Body of pancreas (tissue), 4 donors: ENCODE measurements at regions not wholly inside any gene's neighbourhood (a gene's known extent, or its start where the extent isn't known, plus 50 kb on each side); places are given as distances from the start of the nearest gene placed in this dataset.

ENCODE experiments used
- ATAC-seq: fragments of 150-250 bp; one replicate; pipeline ENCODE4 v1.9.1; 2016
- DNase-seq, 4 donors: peaks; one replicate each; pipeline ENCODE4 v3.0.0-alpha.2; 2019
- H3K27ac ChIP-seq, 4 donors: fragments of 200-600 bp; sonication (generic); 1 replicate in 3 of 4; 2 replicates in 1 of 4; pipeline versions ENCODE4 v1.5.1 to v1.6.1; 2016 to 2019; ENCODE audit warnings: mild to moderate bottlenecking in 1 of 4, mixed read lengths in 1 of 4, moderate library complexity in 1 of 4
- H3K27me3 ChIP-seq, 2 donors: fragments of 200-600 bp; sonication (generic); one replicate each; pipeline ENCODE4 v1.6.0; 2016; ENCODE audit warnings: mild to moderate bottlenecking in 1 of 2
- H3K36me3 ChIP-seq, 2 donors: fragments of 200-600 bp; sonication (generic); replicated peaks in 1 of 2; 2 replicates each; pipeline ENCODE4 v1.5.1; 2016; ENCODE audit warnings: low read depth in 2 of 2; ENCODE audit not compliant: insufficient read depth in 1 of 2
- H3K4me1 ChIP-seq: fragments of 200-600 bp; sonication (generic); one replicate; pipeline ENCODE4 v1.6.0; 2016
- H3K4me3 ChIP-seq, 2 donors: fragments of 200-600 bp; sonication (generic); 1 replicate in 1 of 2; 2 replicates in 1 of 2; pipeline ENCODE4 v1.5.1; 2016 to 2019
- H3K9me3 ChIP-seq, 3 donors: fragments of 200-600 bp; sonication (generic); 1 replicate in 2 of 3; 2 replicates in 1 of 3; pipeline ENCODE4 v1.5.1; 2016
- CTCF ChIP-seq, 7 experiments: fragments of 450-650 bp in 4 of 7; fragments of 200-600 bp in 3 of 7; sonication (generic) in 3 of 7; IDR thresholded peaks; one replicate each; pipeline ENCODE4 v1.5.1; 2016 to 2019; ENCODE audit warnings: antibody characterized with exemption in 7 of 7
- POLR2A ChIP-seq, 3 donors: fragments of 450-650 bp; IDR thresholded peaks; one replicate each; pipeline ENCODE4 v1.6.1; 2016; ENCODE audit warnings: antibody characterized with exemption in 3 of 3, mild to moderate bottlenecking in 2 of 3
- WGBS, 2 donors: methylation state at CpG; one replicate each; pipeline ENCODE4 v1.1.5; 2017; 5-methylcytosine and 5-hydroxymethylcytosine counted together
- intact Hi-C: fragments of 100-400 bp; cut with DNase I; formaldehyde crosslinking; loops from one replicate; pipeline ENCODE4 v1.15.1; 2023

GRCh38 chr13:72390909-72391308 lies 336.5 kb downstream of the MZT1 start:
- no peak for TF ChIP-seq POLR2A (IDR thresholded peaks at IDR 0.05)
- no peak for TF ChIP-seq CTCF (IDR thresholded peaks at IDR 0.05)
- Histone ChIP-seq H3K27ac (no peak overlapping the region), H3K4me3 (no peak overlapping the region), H3K27me3 (no peaks in the 10 kb centered on the region), H3K36me3 (no peaks in the 10 kb centered on the region), H3K9me3 (no peaks in the 10 kb centered on the region), H3K4me1 (no peaks in the 10 kb centered on the region)
- DNase-seq (no peak), ATAC-seq (peak; percentile 81)
- 51 to 72% methylated on average over 4 of the region's 4 CpGs for WGBS, 2 donors
- intact Hi-C loops: no loop called here

DNA sequence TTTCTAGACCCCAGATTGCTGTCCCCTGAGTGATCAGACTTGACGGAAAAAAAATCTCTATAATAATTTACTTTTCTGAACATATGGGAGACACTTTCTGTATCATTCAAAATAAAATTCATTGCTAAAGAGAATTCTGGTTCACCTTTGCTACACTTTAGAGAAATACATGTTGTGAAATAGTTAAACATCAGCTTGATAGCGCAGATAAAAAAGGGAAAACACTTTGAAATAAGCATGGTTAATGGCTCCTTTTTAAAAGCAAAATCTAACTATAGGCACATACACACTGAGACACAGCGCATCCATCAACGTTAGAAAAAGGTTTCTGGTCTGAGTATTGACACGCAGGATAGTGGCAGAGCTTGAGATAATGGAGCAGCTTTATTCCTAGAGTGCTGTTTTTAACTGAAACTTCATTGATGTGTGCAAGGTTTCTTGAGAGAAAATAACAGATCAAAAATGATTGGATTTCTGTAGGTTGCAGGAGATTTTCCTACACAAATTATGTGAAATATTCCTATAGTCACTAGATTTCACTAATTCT lies 341.2 kb downstream of the MZT1 start:
- Histone ChIP-seq H3K27ac (no peak overlapping the region), H3K4me3 (no peak overlapping the region), H3K4me1 (peaks cover 13% of the 10 kb centered on the region), H3K9me3 (no peaks in the 10 kb centered on the region), H3K27me3 (no peaks in the 10 kb centered on the region), H3K36me3 (no peaks in the 10 kb centered on the region)
- WGBS, 2 donors: 87 to 88% methylated on average over 5 of the region's 5 CpGs
- DNase-seq: no peak
- ATAC-seq: no peak
- intact Hi-C loops: no loop called here
- TF ChIP-seq CTCF (IDR thresholded peaks at IDR 0.05) (no peak), POLR2A (IDR thresholded peaks at IDR 0.05) (no peak)

- DNase-seq (peak in 2 of 4 donors; percentile 7 to 15), ATAC-seq (peak; percentile 58)
- 62 to 65% methylated on average over 5 of the region's 5 CpGs for WGBS, 2 donors
- Histone ChIP-seq H3K36me3 (no peaks in the 10 kb centered on the region), H3K4me3 (no peak overlapping the region), H3K4me1 (peaks cover 13% of the 10 kb centered on the region), H3K9me3 (no peaks in the 10 kb centered on the region), H3K27ac (no peak overlapping the region), H3K27me3 (no peaks in the 10 kb centered on the region)
- intact Hi-C loops: no loop called here
- TF ChIP-seq CTCF (IDR thresholded peaks at IDR 0.05) (no peak), POLR2A (IDR thresholded peaks at IDR 0.05) (no peak)
Measured at GRCh38 chr13:72384879-72385278, 342.6 kb downstream of the MZT1 start.

DNA sequence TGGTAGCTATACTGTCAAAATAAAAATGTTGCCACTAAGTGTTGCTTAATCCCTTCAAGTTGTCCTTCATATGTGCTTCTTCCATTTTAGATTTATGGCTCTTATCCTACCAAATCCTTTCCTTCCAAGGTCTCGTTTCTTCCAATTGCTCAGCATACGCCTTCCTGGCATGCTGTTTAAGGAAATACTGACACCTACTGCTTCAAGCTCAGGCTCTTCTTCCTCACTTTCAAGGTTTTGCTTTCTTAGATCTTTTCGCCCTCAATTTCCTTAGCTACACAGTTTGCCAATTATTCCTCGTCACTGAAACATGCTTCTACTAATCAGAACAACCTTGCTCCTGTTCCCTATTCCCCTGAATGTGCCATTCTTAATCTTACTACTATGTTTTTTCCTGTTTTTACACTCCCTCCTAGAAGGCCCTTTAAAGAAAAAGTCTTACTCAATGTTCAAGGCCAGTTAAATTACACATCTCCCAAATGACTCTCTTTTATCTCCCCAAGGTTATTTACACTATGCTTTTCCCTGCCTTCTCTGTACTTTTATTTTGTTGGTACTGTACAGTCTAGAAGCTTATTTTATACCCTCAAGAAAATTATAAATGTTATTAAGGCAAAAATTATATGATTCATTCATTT lies 343.1 kb downstream of the MZT1 start:
- intact Hi-C loops: no loop called here
- H3K27me3 ChIP-seq: no peaks in the 10 kb centered on the region
- ATAC-seq: peak; percentile 78
- DNase-seq: no peak
- peaks cover 13% of the 10 kb centered on the region for H3K4me1 ChIP-seq
- H3K9me3 ChIP-seq: no peaks in the 10 kb centered on the region
- 24 to 40% methylated on average over 4 of the region's 4 CpGs for WGBS, 2 donors
- H3K27ac ChIP-seq: peak overlapping the region in 1 of 4 donors; percentile 49
- TF ChIP-seq POLR2A (IDR thresholded peaks at IDR 0.05): no peak
- peak in 1 of 7 experiments; percentile 20 for TF ChIP-seq CTCF (IDR thresholded peaks at IDR 0.05)
- H3K4me3 ChIP-seq: no peak overlapping the region
- no peaks in the 10 kb centered on the region for H3K36me3 ChIP-seq

- no peaks in the 10 kb centered on the region for H3K9me3 ChIP-seq
- no peaks in the 10 kb centered on the region for H3K27me3 ChIP-seq
- H3K4me3 ChIP-seq: no peak overlapping the region
- no peak overlapping the region for H3K27ac ChIP-seq
- ATAC-seq: no peak
- TF ChIP-seq CTCF (IDR thresholded peaks at IDR 0.05) (no peak), POLR2A (IDR thresholded peaks at IDR 0.05) (no peak)
- peaks cover 13% of the 10 kb centered on the region for H3K4me1 ChIP-seq
- intact Hi-C loops: no loop called here
- DNase-seq: no peak
- H3K36me3 ChIP-seq: no peaks in the 10 kb centered on the region
Measured at GRCh38 chr13:72383646-72384045, 343.8 kb downstream of the MZT1 start.
